H1 (cell line): ENCODE measurements at regions not wholly inside any gene's neighbourhood (a gene's known extent, or its start where the extent isn't known, plus 50 kb on each side); places are given as distances from the start of the nearest gene placed in this dataset.

Source experiments
- CTCF ChIA-PET: fragments of 300-600 bp; sonication (Branson Sonifier 250); formaldehyde crosslinking; loops from one replicate; lab custom pipeline; 2021; ENCODE audit not compliant: partially characterized antibody; lab: Charles Lee
- POLR2A ChIA-PET: fragments of 300-600 bp; sonication (Branson Sonifier 250); formaldehyde crosslinking; loops from one replicate; lab custom pipeline; 2021; ENCODE audit warnings: inconsistent platforms; ENCODE audit not compliant: partially characterized antibody; lab: Charles Lee
- DNase-seq, 2 experiments: peaks; one replicate each; pipeline versions ENCODE4 v3.0.0 to v3.0.0-alpha.2; 2010 to 2022; ENCODE audit warnings: low spot score in 2 of 2, low read depth in 1 of 2, mixed read lengths in 1 of 2
- FAIRE-seq: peaks from 2 replicates; lab custom pipeline; 2011; peaks lifted over from hg19 to GRCh38; lab: Jason Lieb, UNC
- H2AFZ ChIP-seq: 2 replicates; pipeline ENCODE4 v1.8.1; 2012; ENCODE audit warnings: low read length, inconsistent platforms
- H2AK5ac ChIP-seq: 2 replicates; pipeline ENCODE4 v1.6.1; 2013; ENCODE audit warnings: low read depth, low read length
- H2BK120ac ChIP-seq: replicated peaks from 2 replicates; pipeline ENCODE3; 2013; ENCODE audit warnings: low read depth, low read length, inconsistent platforms
- H2BK12ac ChIP-seq: 2 replicates; pipeline ENCODE4 v1.6.1; 2013; ENCODE audit warnings: low read depth, low read length
- H2BK15ac ChIP-seq: 2 replicates; pipeline ENCODE4 v1.6.1; 2013; ENCODE audit warnings: low read length
- H2BK20ac ChIP-seq: 2 replicates; pipeline ENCODE4 v1.6.1; 2013; ENCODE audit warnings: low read length
- H2BK5ac ChIP-seq: 2 replicates; pipeline ENCODE4 v1.6.1; 2013; ENCODE audit warnings: low read depth, low read length
- H3K14ac ChIP-seq: 2 replicates; pipeline ENCODE4 v1.6.1; 2013; ENCODE audit warnings: inconsistent platforms; ENCODE audit not compliant: insufficient read length
- H3K18ac ChIP-seq: 2 replicates; pipeline ENCODE4 v1.6.1; 2013; ENCODE audit warnings: low read length; ENCODE audit errors: extremely low read depth
- H3K23ac ChIP-seq: 2 replicates; pipeline ENCODE4 v1.6.1; 2013; ENCODE audit warnings: inconsistent platforms; ENCODE audit not compliant: insufficient read length
- H3K23me2 ChIP-seq: 2 replicates; pipeline ENCODE4 v1.6.1; 2013; ENCODE audit warnings: low read depth, low read length
- H3K27ac ChIP-seq: 2 replicates; pipeline ENCODE4 v1.6.1; 2011; ENCODE audit warnings: low read depth, low read length, inconsistent platforms
- H3K27me3 ChIP-seq, 4 experiments: replicated peaks in 1 of 4; 1 replicate in 1 of 4; 2 replicates in 3 of 4; pipeline versions ENCODE4 v1.6.1 to v1.8.1; 2011 to 2013; ENCODE audit warnings: low read length in 3 of 4, mild to moderate bottlenecking in 3 of 4, inconsistent platforms in 2 of 4, mixed read lengths in 2 of 4, moderate library complexity in 1 of 4; ENCODE audit not compliant: control insufficient read depth in 3 of 4, insufficient read depth in 3 of 4; ENCODE audit errors: extremely low read depth in 1 of 4
- H3K36me3 ChIP-seq, 4 experiments: 2 replicates each; pipeline versions ENCODE4 v1.6.1 to v1.8.1; 2011 to 2013; ENCODE audit warnings: mild to moderate bottlenecking in 4 of 4, low read length in 3 of 4, moderate library complexity in 2 of 4, control low read depth in 1 of 4, inconsistent platforms in 1 of 4; ENCODE audit not compliant: insufficient read depth in 4 of 4, control insufficient read depth in 2 of 4
- H3K4ac ChIP-seq: replicated peaks from 2 replicates; pipeline ENCODE3; 2013; ENCODE audit warnings: low read length, low read depth, mixed read lengths, inconsistent platforms; ENCODE audit not compliant: insufficient read length
- H3K4me1 ChIP-seq, 4 experiments: replicated peaks in 1 of 4; 1 replicate in 1 of 4; 2 replicates in 3 of 4; pipeline versions ENCODE4 v1.6.1 to v1.8.1; 2011 to 2013; ENCODE audit warnings: low read length in 3 of 4, inconsistent platforms in 2 of 4, mixed read lengths in 1 of 4; ENCODE audit not compliant: insufficient read depth in 4 of 4, control insufficient read depth in 3 of 4
- H3K4me2 ChIP-seq, 2 experiments: 2 replicates each; pipeline versions ENCODE4 v1.6.1 to v1.8.1; 2011 to 2013; ENCODE audit warnings: low read depth in 2 of 2, low read length in 2 of 2, control low read depth in 1 of 2, inconsistent platforms in 1 of 2, mild to moderate bottlenecking in 1 of 2; ENCODE audit not compliant: insufficient read depth in 1 of 2
- H3K4me3 ChIP-seq, 4 experiments: fragments of 200-600, 300-600 bp in 1 of 4; sonication (generic), shearing (Covaris generic), sonication (Bioruptor Twin) in 1 of 4; 2 replicates each; pipeline versions ENCODE4 v1.5.1 to v1.8.1; 2011 to 2016; ENCODE audit warnings: low read length in 4 of 4, low read depth in 3 of 4, control low read depth in 2 of 4, inconsistent platforms in 2 of 4, mild to moderate bottlenecking in 2 of 4, mixed read lengths in 1 of 4, moderate library complexity in 1 of 4; ENCODE audit not compliant: insufficient read depth in 2 of 4; ENCODE audit errors: extremely low read depth in 1 of 4
- H3K56ac ChIP-seq: replicated peaks from 2 replicates; pipeline ENCODE3; 2013; ENCODE audit warnings: low read depth, mild to moderate bottlenecking, mixed read lengths, low read length, inconsistent platforms; ENCODE audit not compliant: insufficient read length
- H3K79me1 ChIP-seq: 2 replicates; pipeline ENCODE4 v1.6.1; 2013; ENCODE audit warnings: low read depth, low read length, control low read depth
- H3K79me2 ChIP-seq, 2 experiments: 2 replicates each; pipeline versions ENCODE4 v1.6.1 to v1.8.1; 2012 to 2013; ENCODE audit warnings: low read length in 2 of 2, mild to moderate bottlenecking in 2 of 2, inconsistent platforms in 1 of 2; ENCODE audit not compliant: insufficient read depth in 2 of 2, control insufficient read depth in 1 of 2
- H3K9ac ChIP-seq, 4 experiments: replicated peaks in 1 of 4; 1 replicate in 1 of 4; 2 replicates in 3 of 4; pipeline versions ENCODE4 v1.6.1 to v1.8.1; 2011 to 2013; ENCODE audit warnings: low read depth in 3 of 4, low read length in 3 of 4, control low read depth in 2 of 4, mild to moderate bottlenecking in 2 of 4, moderate library complexity in 2 of 4, inconsistent platforms in 1 of 4; ENCODE audit errors: extremely low read depth in 1 of 4
- H3K9me3 ChIP-seq, 2 experiments: 2 replicates each; pipeline versions ENCODE4 v1.6.1 to v1.8.1; 2012 to 2013; ENCODE audit warnings: mild to moderate bottlenecking in 2 of 2, moderate library complexity in 2 of 2, control low read depth in 1 of 2, inconsistent platforms in 1 of 2, low read depth in 1 of 2, low read length in 1 of 2, mixed read lengths in 1 of 2; ENCODE audit not compliant: insufficient read depth in 2 of 2
- H4K20me1 ChIP-seq, 2 experiments: replicated peaks in 1 of 2; 2 replicates each; pipeline versions ENCODE3 to v1.8.1; 2011 to 2013; ENCODE audit warnings: inconsistent platforms in 2 of 2, low read length in 2 of 2, mild to moderate bottlenecking in 1 of 2; ENCODE audit not compliant: insufficient read depth in 2 of 2, control insufficient read depth in 1 of 2
- H4K5ac ChIP-seq: 2 replicates; pipeline ENCODE4 v1.6.1; 2013; ENCODE audit warnings: low read length, low read depth, mixed read lengths, inconsistent platforms; ENCODE audit not compliant: insufficient read length
- H4K8ac ChIP-seq: 2 replicates; pipeline ENCODE4 v1.8.0; 2013; ENCODE audit warnings: mild to moderate bottlenecking, moderate library complexity, low read length, inconsistent platforms; ENCODE audit not compliant: insufficient read depth; ENCODE audit errors: extremely low read depth
- H4K91ac ChIP-seq: replicated peaks from 2 replicates; pipeline ENCODE3; 2013; ENCODE audit warnings: low read length, mixed read lengths, inconsistent platforms; ENCODE audit not compliant: insufficient read length
- CTBP2 ChIP-seq: IDR thresholded peaks from 2 replicates; pipeline ENCODE4 v1.7.0; 2011; ENCODE audit warnings: borderline replicate concordance, mild to moderate bottlenecking, moderate library complexity, mixed read lengths, low read length; ENCODE audit not compliant: insufficient read depth, insufficient read length
- KDM1A ChIP-seq: fragments of 200-600, 300-600 bp; sonication (generic); IDR thresholded peaks from 2 replicates; pipeline ENCODE4 v1.7.1; 2016; ENCODE audit warnings: mild to moderate bottlenecking, low read length, borderline replicate concordance
- RBBP5 ChIP-seq: IDR thresholded peaks from 2 replicates; pipeline ENCODE4 v1.7.1; 2012; ENCODE audit warnings: low read depth, mild to moderate bottlenecking, inconsistent platforms, low read length, moderate library complexity, borderline replicate concordance
- SP1 ChIP-seq: IDR thresholded peaks from 2 replicates; pipeline ENCODE4 v1.6.1; 2011; ENCODE audit warnings: low read depth, low read length
- YY1 ChIP-seq: IDR thresholded peaks from 2 replicates; pipeline ENCODE4 v1.6.1; 2011; ENCODE audit warnings: low read depth, mild to moderate bottlenecking, low read length
- WGBS, 2 experiments: shearing (Covaris generic) in 1 of 2; methylation state at CpG; one replicate each; pipeline versions ENCODE4 v1.1.6 to v1.1.7; 2013 to 2015; ENCODE audit warnings: low lambda C conversion rate in 2 of 2, mixed read lengths in 2 of 2, inconsistent platforms in 1 of 2, low coverage in 1 of 2, missing lambda C conversion rate in 1 of 2; ENCODE audit not compliant: insufficient replicate concordance in 2 of 2, insufficient coverage in 1 of 2, insufficient read length in 1 of 2; ENCODE audit errors: extremely low coverage in 1 of 2, missing lambda C conversion rate in 1 of 2; 5-methylcytosine and 5-hydroxymethylcytosine counted together

DNA sequence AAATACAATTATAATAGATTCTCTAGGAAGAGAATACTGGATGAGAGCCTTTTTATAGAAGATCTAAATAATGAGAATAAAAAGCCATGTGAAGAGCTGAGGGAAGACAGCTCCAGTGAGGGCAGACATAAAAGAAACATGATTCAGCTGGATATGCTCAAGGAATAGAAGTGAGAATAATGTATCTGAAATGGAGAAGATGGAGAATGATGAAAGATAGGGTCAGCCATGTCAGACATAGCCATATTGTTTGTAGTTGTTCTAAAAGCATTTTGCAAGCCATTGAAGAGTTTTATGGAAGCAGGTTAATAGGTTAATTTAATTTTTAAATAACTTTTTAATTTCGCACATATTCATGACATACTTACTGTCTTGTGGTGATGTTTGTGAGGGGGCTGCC lies 713.5 kb upstream of the ARPP21 start:
- Histone ChIP-seq H3K36me3 (no peaks in the 10 kb centered on the region; a peak in 1 of 8 replicates), H3K18ac (no peak overlapping the region), H2BK12ac (no peak overlapping the region), H2BK15ac (no peak overlapping the region), H3K23me2 (no peaks in the 10 kb centered on the region), H3K79me1 (no peaks in the 10 kb centered on the region), H2AK5ac (no peak overlapping the region), H2BK20ac (no peak overlapping the region), H3K56ac (no peak overlapping the region), H4K5ac (no peak overlapping the region), H3K23ac (no peak overlapping the region), H4K91ac (no peak overlapping the region), H3K79me2 (no peaks in the 10 kb centered on the region), H3K9ac (no peak overlapping the region), H3K4ac (no peak overlapping the region), H3K4me1 (no peaks in the 10 kb centered on the region), H3K14ac (no peak overlapping the region), H2BK120ac (no peak overlapping the region), H3K4me3 (no peak overlapping the region), H3K27me3 (no peaks in the 10 kb centered on the region), H4K20me1 (no peaks in the 10 kb centered on the region), H3K27ac (no peak overlapping the region), H3K9me3 (0 out of 4 replicates have a peak, but pooled peaks cover 3% of the 10 kb centered on the region in 2 experiments), H2AFZ (no peak overlapping the region), H3K4me2 (no peak overlapping the region), H4K8ac (no peak overlapping the region), H2BK5ac (no peak overlapping the region)
- TF ChIP-seq CTBP2, result no peak
- no peak for TF ChIP-seq YY1
- TF ChIP-seq SP1, result no peak
- no peak for TF ChIP-seq KDM1A
- TF ChIP-seq RBBP5, result no peak
- POLR2A ChIA-PET, result no interaction called here
- WGBS, 2 experiments, result 71% methylated on average over 1 of the region's 1 CpG; no CpG with 5 or more reads in 1 of the 2 experiments
- CTCF ChIA-PET, result no interaction called here
- FAIRE-seq (no peak), DNase-seq (no peak)
